A673 (cell line): ENCODE measurements at regions not wholly inside any gene's neighbourhood (a gene's known extent, or its start where the extent isn't known, plus 50 kb on each side); places are given as distances from the start of the nearest gene placed in this dataset.

Experiments used
- CTCF ChIP-seq: fragments of 300-800, 200-600 bp; sonication (generic); conservative IDR thresholded peaks from 2 replicates; pipeline ENCODE4 v1.5.1; 2017; ENCODE audit warnings: low read depth, mild to moderate bottlenecking, antibody characterized with exemption, low read length, moderate library complexity, mixed read lengths
- EZH2 ChIP-seq: fragments of 200-600 bp; sonication (generic); IDR thresholded peaks from 2 replicates; pipeline ENCODE4 v1.6.1; 2017; ENCODE audit warnings: borderline replicate concordance, low read depth, mild to moderate bottlenecking, mixed read lengths, antibody characterized with exemption, low read length; ENCODE audit not compliant: poor library complexity, severe bottlenecking

GRCh38 chr9:105126226-105126625, 118.2 kb upstream of the SLC44A1 start:
- TF ChIP-seq CTCF (no peak), EZH2 (no peak)
